ENCODE measurements at regions not wholly inside any gene's neighbourhood (a gene's known extent, or its start where the extent isn't known, plus 50 kb on each side); places are given as distances from the start of the nearest gene placed in this dataset.

DNA sequence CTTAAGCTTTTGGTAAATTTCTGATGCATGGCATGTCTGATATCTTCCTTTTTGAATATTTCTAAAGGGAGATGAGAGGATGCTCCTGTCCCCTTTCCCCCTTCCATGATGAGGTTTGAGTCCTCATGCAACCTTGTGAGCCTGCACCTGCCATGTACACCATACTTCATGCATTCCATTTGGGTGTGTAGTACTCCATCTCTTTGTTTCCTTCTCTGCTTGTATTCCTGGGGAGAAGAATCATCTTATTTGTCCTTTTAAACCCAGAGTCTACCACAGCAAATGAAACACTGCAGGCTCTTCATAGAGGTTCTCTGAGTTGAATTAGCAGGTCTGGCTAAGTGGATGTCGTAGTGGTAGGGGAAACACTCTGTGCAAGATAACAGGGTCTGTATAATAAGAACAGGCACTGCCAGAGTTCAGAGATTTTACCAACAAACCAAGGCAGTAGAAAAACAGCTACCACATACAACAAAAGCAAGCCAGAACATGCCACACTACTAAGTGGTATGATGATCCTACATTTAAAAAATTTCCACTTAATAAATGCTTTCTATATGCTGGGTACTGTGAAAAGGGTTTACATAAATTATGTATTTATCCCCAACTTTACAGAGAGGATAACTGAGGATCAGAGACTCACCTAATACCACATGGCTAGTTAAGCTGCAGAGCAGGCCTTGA, 439.8 kb upstream of the GRIA1 start:
- Histone ChIP-seq H3K36me3 (replicated peaks) (no peaks in the 10 kb centered on the region), H3K4me3 (ENCODE audit: low read depth, low read length) (no peak overlapping the region), H3K27ac (no peak overlapping the region), H3K27me3 (replicated peaks) (no peaks in the 10 kb centered on the region)
- in situ Hi-C loops (cut with HindIII; ENCODE audit: low pct_ligation_motif_present, low sequenced_read_pairs) = no loop called here
- TF ChIP-seq CTCF (IDR thresholded peaks at IDR 0.05; ENCODE audit: low read depth, low read length, missing control alignments) = no peak
- no peak for DNase-seq

DNA sequence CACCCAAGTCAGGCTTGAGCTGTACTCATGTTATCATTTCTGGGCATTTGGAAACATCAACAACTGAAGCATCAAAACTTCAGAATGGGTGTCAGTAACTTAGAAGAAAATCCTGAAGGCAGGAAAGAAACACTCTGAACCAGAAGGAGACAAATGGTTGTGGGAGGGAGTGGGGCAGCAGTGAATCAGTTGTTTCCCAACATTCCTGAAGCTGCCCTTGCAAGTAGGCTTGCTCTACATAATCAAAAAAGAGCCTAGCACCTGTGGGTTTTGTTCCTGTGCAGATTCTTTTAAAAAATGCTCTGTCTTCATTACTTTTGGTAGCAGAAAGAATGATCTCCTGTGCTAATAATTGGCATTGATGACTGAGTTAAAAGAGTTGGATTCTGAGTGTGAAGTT, 424.2 kb upstream of the GRIA1 start:
- DNase-seq = no peak
- Histone ChIP-seq H3K4me3 (ENCODE audit: low read depth, low read length) (no peak overlapping the region), H3K36me3 (replicated peaks) (no peaks in the 10 kb centered on the region), H3K27me3 (replicated peaks) (no peaks in the 10 kb centered on the region), H3K27ac (no peak overlapping the region)
- no peak for TF ChIP-seq CTCF (IDR thresholded peaks at IDR 0.05; ENCODE audit: low read depth, low read length, missing control alignments)
- in situ Hi-C loops (cut with HindIII; ENCODE audit: low pct_ligation_motif_present, low sequenced_read_pairs) = no loop called here

DNA sequence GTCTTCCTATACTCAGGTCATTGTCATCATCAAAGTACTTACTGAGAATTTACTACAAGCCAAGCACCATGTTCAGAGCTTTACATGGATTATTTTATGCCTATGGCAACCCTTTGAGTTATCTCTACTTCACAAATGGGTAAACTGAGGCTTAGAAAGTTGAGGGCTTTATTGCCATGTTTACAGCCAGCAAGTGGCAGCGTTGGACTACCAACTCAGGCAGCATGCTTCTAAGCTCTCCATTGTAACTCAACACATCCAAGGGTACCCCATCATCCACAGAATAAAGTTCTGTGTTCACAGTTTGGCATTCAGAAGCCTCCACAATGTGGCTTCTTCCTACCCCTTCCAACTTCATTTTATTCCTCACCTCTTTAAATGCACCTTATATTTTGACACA, 422.6 kb upstream of the GRIA1 start:
- H3K27me3 ChIP-seq (replicated peaks) = no peaks in the 10 kb centered on the region
- H3K4me3 ChIP-seq (ENCODE audit: low read depth, low read length) = no peak overlapping the region
- TF ChIP-seq CTCF (IDR thresholded peaks at IDR 0.05; ENCODE audit: low read depth, low read length, missing control alignments) = no peak
- no peak overlapping the region for H3K27ac ChIP-seq
- no peaks in the 10 kb centered on the region for H3K36me3 ChIP-seq (replicated peaks)
- no peak for DNase-seq
- in situ Hi-C loops (cut with HindIII; ENCODE audit: low pct_ligation_motif_present, low sequenced_read_pairs) = no loop called here

GRCh38 chr5:153079396-153079795, 411.1 kb upstream of the GRIA1 start:
- no peak for TF ChIP-seq CTCF (IDR thresholded peaks at IDR 0.05; ENCODE audit: low read depth, low read length, missing control alignments)
- in situ Hi-C loops (cut with HindIII; ENCODE audit: low pct_ligation_motif_present, low sequenced_read_pairs) = no loop called here
- no peaks in the 10 kb centered on the region for H3K36me3 ChIP-seq (replicated peaks)
- H3K27ac ChIP-seq = no peak overlapping the region
- no peak for DNase-seq
- no peaks in the 10 kb centered on the region for H3K27me3 ChIP-seq (replicated peaks)
- H3K4me3 ChIP-seq (ENCODE audit: low read depth, low read length) = no peak overlapping the region

GRCh38 chr5:153080940-153081339, 409.5 kb upstream of the GRIA1 start:
- H3K36me3 ChIP-seq (replicated peaks) = no peaks in the 10 kb centered on the region
- H3K4me3 ChIP-seq (ENCODE audit: low read depth, low read length) = no peak overlapping the region
- DNase-seq = no peak
- TF ChIP-seq CTCF (IDR thresholded peaks at IDR 0.05; ENCODE audit: low read depth, low read length, missing control alignments) = no peak
- H3K27me3 ChIP-seq (replicated peaks) = no peaks in the 10 kb centered on the region
- in situ Hi-C loops (cut with HindIII; ENCODE audit: low pct_ligation_motif_present, low sequenced_read_pairs) = no loop called here
- no peak overlapping the region for H3K27ac ChIP-seq

DNA sequence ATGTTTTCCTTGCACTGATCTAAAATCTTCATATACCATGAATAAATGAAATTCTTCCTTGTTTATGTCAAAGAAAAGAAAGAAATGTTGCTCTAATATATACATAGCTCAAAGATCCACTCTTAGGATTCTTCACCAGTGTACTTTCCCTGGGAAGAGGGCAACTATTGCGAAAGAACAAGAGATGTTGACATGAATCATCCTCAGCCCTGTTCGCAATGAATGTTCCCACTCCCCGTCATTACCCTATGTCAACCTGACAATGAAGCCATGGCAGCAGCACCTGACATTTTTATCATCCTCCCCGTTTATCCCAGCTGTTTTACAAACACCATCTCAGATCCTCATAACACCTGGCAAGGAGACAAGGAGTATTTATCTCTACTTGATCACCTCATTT, 409.1 kb upstream of the GRIA1 start:
- Histone ChIP-seq H3K4me3 (ENCODE audit: low read depth, low read length) (no peak overlapping the region), H3K27me3 (replicated peaks) (no peaks in the 10 kb centered on the region), H3K27ac (no peak overlapping the region), H3K36me3 (replicated peaks) (no peaks in the 10 kb centered on the region)
- in situ Hi-C loops (cut with HindIII; ENCODE audit: low pct_ligation_motif_present, low sequenced_read_pairs) = no loop called here
- TF ChIP-seq CTCF (IDR thresholded peaks at IDR 0.05; ENCODE audit: low read depth, low read length, missing control alignments) = no peak
- DNase-seq = no peak

Data from brain microvascular endothelial cell (primary cell).